ENCODE measurements at regions not wholly inside any gene's neighbourhood (a gene's known extent, or its start where the extent isn't known, plus 50 kb on each side); places are given as distances from the start of the nearest gene placed in this dataset.

GRCh38 chr16:81172769-81173658, 65.5 kb upstream of the BCO1 start:
- no peak for TF ChIP-seq CTCF (conservative IDR thresholded peaks at IDR 0.05; ENCODE audit: low read depth)
- DNase-seq (ENCODE audit: low spot score), result no peak
- POLR2A ChIA-PET (ENCODE audit: low non-redundant PET), result interaction anchor here (0.6 kb wide), 1 partner anchor 30 kb away, joined by 3 read pairs; no protein-coding TSS in a partner anchor
- no peak overlapping the region for H3K27ac ChIP-seq
- CTCF ChIA-PET, result no interaction called here

- CTCF ChIA-PET, result no interaction called here
- no peak for TF ChIP-seq CTCF (conservative IDR thresholded peaks at IDR 0.05; ENCODE audit: low read depth)
- POLR2A ChIA-PET (ENCODE audit: low non-redundant PET), result no interaction called here
- no peak overlapping the region for H3K27ac ChIP-seq
- no peak for DNase-seq (ENCODE audit: low spot score)
Measured at GRCh38 chr16:81170824-81171223, 67.7 kb upstream of the BCO1 start.

GRCh38 chr16:81168406-81168805, 70.1 kb upstream of the BCO1 start:
- TF ChIP-seq CTCF (conservative IDR thresholded peaks at IDR 0.05; ENCODE audit: low read depth), result no peak
- no peak overlapping the region for H3K27ac ChIP-seq
- DNase-seq (ENCODE audit: low spot score), result no peak
- POLR2A ChIA-PET (ENCODE audit: low non-redundant PET), result no interaction called here
- CTCF ChIA-PET, result no interaction called here

- no peak for TF ChIP-seq CTCF (conservative IDR thresholded peaks at IDR 0.05; ENCODE audit: low read depth)
- POLR2A ChIA-PET (ENCODE audit: low non-redundant PET), result no interaction called here
- no peak for DNase-seq (ENCODE audit: low spot score)
- CTCF ChIA-PET, result no interaction called here
- no peak overlapping the region for H3K27ac ChIP-seq
Measured at GRCh38 chr16:81167851-81168250, 70.6 kb upstream of the BCO1 start.

- H3K27ac ChIP-seq, result no peak overlapping the region
- DNase-seq (ENCODE audit: low spot score), result no peak
- CTCF ChIA-PET, result no interaction called here
- POLR2A ChIA-PET (ENCODE audit: low non-redundant PET), result no interaction called here
- no peak for TF ChIP-seq CTCF (conservative IDR thresholded peaks at IDR 0.05; ENCODE audit: low read depth)
Measured at GRCh38 chr16:81166417-81167300, 70.5 kb upstream of the GCSH start.

- ChIA-PET POLR2A (ENCODE audit: low non-redundant PET) (no interaction called here), CTCF (no interaction called here)
- no peak for TF ChIP-seq CTCF (conservative IDR thresholded peaks at IDR 0.05; ENCODE audit: low read depth)
- H3K27ac ChIP-seq, result no peak overlapping the region
- DNase-seq (ENCODE audit: low spot score), result no peak
Measured at GRCh38 chr16:81165411-81166097, 69.4 kb upstream of the GCSH start.
